IMR-90 (cell line): ENCODE measurements at regions not wholly inside any gene's neighbourhood (a gene's known extent, or its start where the extent isn't known, plus 50 kb on each side); places are given as distances from the start of the nearest gene placed in this dataset.

ENCODE experiments used
- ATAC-seq: fragments of 200-7000 bp; cut with Tn5 transposase; 2 replicates; pipeline ENCODE4 v1.9.1; 2020; ENCODE audit warnings: low read depth, mild to moderate bottlenecking, moderate library complexity
- BruUV-seq: library from RNA; stranded (reverse); fragments of 400-500 nt; replicated peaks from 2 replicates; lab custom pipeline; 2021; lab: Mats Ljungman, UMichigan
- CTCF ChIA-PET: fragments of 300-600 bp; formaldehyde crosslinking; extraction: SDS; loops from one replicate; lab custom pipeline; 2021; ENCODE audit warnings: antibody characterized with exemption; lab: Yijun Ruan, JAX
- POLR2A ChIA-PET: fragments of 300-600 bp; sonication (Branson Sonifier 250); formaldehyde crosslinking; loops from one replicate; lab custom pipeline; 2022; ENCODE audit warnings: antibody characterized with exemption; ENCODE audit not compliant: unreplicated experiment; lab: Charles Lee
- DNase-seq: peaks from one replicate; pipeline ENCODE4 v3.0.0; 2013
- H2AFZ ChIP-seq: replicated peaks from 2 replicates; pipeline ENCODE3; 2013; ENCODE audit warnings: low read length, mild to moderate bottlenecking; ENCODE audit not compliant: poor library complexity
- H2AK5ac ChIP-seq: 2 replicates; pipeline ENCODE4 v1.6.1; 2013; ENCODE audit warnings: low read depth, low read length, inconsistent platforms
- H2AK9ac ChIP-seq: replicated peaks from 2 replicates; pipeline ENCODE3; 2013; ENCODE audit warnings: mild to moderate bottlenecking, low read depth, low read length, moderate library complexity; ENCODE audit not compliant: poor library complexity
- H2BK120ac ChIP-seq: 2 replicates; pipeline ENCODE4 v1.6.1; 2013; ENCODE audit warnings: low read depth, low read length, inconsistent platforms
- H2BK15ac ChIP-seq: 3 replicates; pipeline ENCODE4 v1.6.1; 2013; ENCODE audit warnings: low read depth, low read length, inconsistent platforms
- H2BK20ac ChIP-seq: 2 replicates; pipeline ENCODE4 v1.6.1; 2013; ENCODE audit warnings: low read depth, mild to moderate bottlenecking, inconsistent platforms, low read length, moderate library complexity
- H2BK5ac ChIP-seq: 2 replicates; pipeline ENCODE4 v1.6.1; 2013; ENCODE audit warnings: mild to moderate bottlenecking, low read depth, low read length, inconsistent platforms; ENCODE audit not compliant: poor library complexity, severe bottlenecking
- H3K14ac ChIP-seq: replicated peaks from 2 replicates; pipeline ENCODE4 v1.6.1; 2013; ENCODE audit warnings: low read depth, low read length, inconsistent platforms
- H3K18ac ChIP-seq: 2 replicates; pipeline ENCODE4 v1.6.1; 2013; ENCODE audit warnings: low read depth, low read length, control low read depth
- H3K23ac ChIP-seq: 2 replicates; pipeline ENCODE4 v1.6.1; 2013; ENCODE audit warnings: low read depth, low read length, inconsistent platforms
- H3K27ac ChIP-seq: 2 replicates; pipeline ENCODE4 v1.5.1; 2013; ENCODE audit warnings: mild to moderate bottlenecking, control low read depth, low read length; ENCODE audit not compliant: insufficient read depth
- H3K27me3 ChIP-seq: 2 replicates; pipeline ENCODE4 v1.6.1; 2013; ENCODE audit warnings: low read length; ENCODE audit not compliant: control insufficient read depth, insufficient read depth
- H3K36me3 ChIP-seq: 2 replicates; pipeline ENCODE4 v1.6.1; 2013; ENCODE audit warnings: low read length, mixed read lengths; ENCODE audit not compliant: control insufficient read depth, insufficient read depth
- H3K4ac ChIP-seq: 2 replicates; pipeline ENCODE4 v1.6.1; 2013; ENCODE audit warnings: low read depth, low read length, inconsistent platforms
- H3K4me1 ChIP-seq: 2 replicates; pipeline ENCODE4 v1.6.1; 2013; ENCODE audit warnings: low read length, mixed read lengths; ENCODE audit not compliant: control insufficient read depth, insufficient read depth
- H3K4me2 ChIP-seq: 2 replicates; pipeline ENCODE4 v1.6.1; 2013; ENCODE audit warnings: low read depth, mild to moderate bottlenecking, control low read depth, low read length, moderate library complexity
- H3K4me3 ChIP-seq: 2 replicates; pipeline ENCODE4 v1.5.1; 2013; ENCODE audit warnings: low read depth, mild to moderate bottlenecking, control low read depth, low read length, moderate library complexity; ENCODE audit not compliant: insufficient read depth
- H3K56ac ChIP-seq: 2 replicates; pipeline ENCODE4 v1.6.1; 2013; ENCODE audit warnings: low read length, inconsistent platforms; ENCODE audit not compliant: insufficient read depth; ENCODE audit errors: extremely low read depth
- H3K79me1 ChIP-seq, 2 experiments: 2 replicates each; pipeline ENCODE4 v1.6.1; 2013; ENCODE audit warnings: low read length in 2 of 2, inconsistent platforms in 1 of 2, low read depth in 1 of 2
- H3K9ac ChIP-seq: 2 replicates; pipeline ENCODE4 v1.6.1; 2013; ENCODE audit warnings: low read depth, low read length, control low read depth
- H3K9me1 ChIP-seq: 2 replicates; pipeline ENCODE4 v1.6.1; 2013; ENCODE audit warnings: low read length, inconsistent platforms; ENCODE audit not compliant: insufficient read depth
- H3K9me3 ChIP-seq: 2 replicates; pipeline ENCODE4 v1.6.1; 2013; ENCODE audit warnings: low read length; ENCODE audit not compliant: control insufficient read depth, insufficient read depth
- H4K20me1 ChIP-seq: 2 replicates; pipeline ENCODE4 v1.6.1; 2013; ENCODE audit warnings: low read length, inconsistent platforms; ENCODE audit not compliant: insufficient read depth
- H4K5ac ChIP-seq: 2 replicates; pipeline ENCODE4 v1.6.1; 2013; ENCODE audit warnings: mild to moderate bottlenecking, low read depth, low read length, control low read depth
- H4K8ac ChIP-seq, 2 experiments: 2 replicates each; pipeline ENCODE4 v1.6.1; 2013; ENCODE audit warnings: low read depth in 2 of 2, low read length in 2 of 2, control low read depth in 1 of 2, inconsistent platforms in 1 of 2
- H4K91ac ChIP-seq: 2 replicates; pipeline ENCODE4 v1.6.1; 2013; ENCODE audit warnings: low read depth, low read length, inconsistent platforms; ENCODE audit not compliant: insufficient read depth
- CEBPB ChIP-seq: IDR thresholded peaks from 2 replicates; pipeline ENCODE4 v1.6.1; 2012; ENCODE audit warnings: low read depth, low read length, improper control_type of control experiment
- CHD1 ChIP-seq: IDR thresholded peaks from 2 replicates; pipeline ENCODE4 v1.6.1; 2012; ENCODE audit warnings: low read depth, low read length, improper control_type of control experiment
- CTCF ChIP-seq: conservative IDR thresholded peaks from 2 replicates; pipeline ENCODE4 v1.5.1; 2012; ENCODE audit warnings: mild to moderate bottlenecking, low read depth, low read length, improper control_type of control experiment
- MAFK ChIP-seq: IDR thresholded peaks from 2 replicates; pipeline ENCODE4 v1.6.1; 2012; ENCODE audit warnings: low read depth, low read length, improper control_type of control experiment
- MAZ ChIP-seq: IDR thresholded peaks from 2 replicates; pipeline ENCODE4 v1.6.1; 2012; ENCODE audit warnings: low read depth, mild to moderate bottlenecking, low read length, improper control_type of control experiment, moderate library complexity, borderline replicate concordance
- MXI1 ChIP-seq: IDR thresholded peaks from 2 replicates; pipeline ENCODE4 v1.6.1; 2012; ENCODE audit warnings: low read depth, mild to moderate bottlenecking, low read length, moderate library complexity, borderline replicate concordance
- RAD21 ChIP-seq: IDR thresholded peaks from 2 replicates; pipeline ENCODE4 v1.6.1; 2012; ENCODE audit warnings: low read length, improper control_type of control experiment
- RCOR1 ChIP-seq: IDR thresholded peaks from 2 replicates; pipeline ENCODE4 v1.6.1; 2012; ENCODE audit warnings: mild to moderate bottlenecking, low read length, improper control_type of control experiment; ENCODE audit not compliant: insufficient replicate concordance
- SMC3 ChIP-seq: fragments of 150-350 bp; IDR thresholded peaks from 2 replicates; pipeline ENCODE4 v1.6.1; 2016; ENCODE audit warnings: low read depth, mild to moderate bottlenecking, antibody characterized with exemption, low read length, moderate library complexity
- WGBS, 2 experiments: methylation state at CpG; one replicate each; pipeline versions ENCODE4 v1.1.5 to v1.1.7; 2013; ENCODE audit warnings: missing lambda C conversion rate in 2 of 2; ENCODE audit not compliant: insufficient read length in 1 of 2; ENCODE audit errors: extremely low coverage in 2 of 2; 5-methylcytosine and 5-hydroxymethylcytosine counted together
- dilution Hi-C: fragments of 300-500 bp; cut with HindIII; formaldehyde crosslinking; loops from one replicate; pipeline ENCODE4 v1.14.3; 2018; ENCODE audit warnings: low sequenced_read_pairs; ENCODE audit not compliant: unreplicated experiment
- in situ Hi-C: fragments of 300-500 bp; cut with MboI; formaldehyde crosslinking; loops from 3 replicates; pipeline ENCODE4 v1.14.3; 2019; ENCODE audit warnings: low sequenced_read_pairs, inconsistent platforms, mixed read lengths
- intact Hi-C: fragments of 100-400 bp; cut with micrococcal nuclease; formaldehyde crosslinking; loops from 2 replicates; pipeline ENCODE4 v1.10.0; 2022

GRCh38 chr5:58145397-58145934 lies 314.4 kb downstream of the PLK2 start:
- no peak overlapping the region for H4K8ac ChIP-seq
- ChIA-PET CTCF (interaction anchor here (0.6 to 1.1 kb wide), 2 partner anchors 84 to 356 kb away, joined by 3 to 5 read pairs; no protein-coding TSS in a partner anchor), POLR2A (no interaction called here)
- H3K4me1 ChIP-seq: no peaks in the 10 kb centered on the region
- H3K9ac ChIP-seq: no peak overlapping the region
- no peak overlapping the region for H3K14ac ChIP-seq
- no peak overlapping the region for H2AFZ ChIP-seq
- ATAC-seq (no peak), DNase-seq (no peak)
- H2AK5ac ChIP-seq: no peak overlapping the region
- H3K27me3 ChIP-seq: no peaks in the 10 kb centered on the region
- dilution Hi-C loops (no loop called here), intact Hi-C loops (no loop called here), in situ Hi-C loops (no loop called here)
- no peak for TF ChIP-seq MAFK
- TF ChIP-seq RAD21: no peak
- no peak for TF ChIP-seq CHD1
- no peak for TF ChIP-seq MXI1
- no peak for TF ChIP-seq MAZ
- TF ChIP-seq CEBPB: no peak
- TF ChIP-seq CTCF: no peak
- no peak for TF ChIP-seq SMC3
- TF ChIP-seq RCOR1: no peak
- no peak overlapping the region for H2AK9ac ChIP-seq
- H3K18ac ChIP-seq: no peak overlapping the region
- no peak overlapping the region for H3K27ac ChIP-seq
- no peak overlapping the region for H2BK120ac ChIP-seq
- no peak overlapping the region for H2BK5ac ChIP-seq
- H3K4me3 ChIP-seq: no peak overlapping the region
- H2BK20ac ChIP-seq: no peak overlapping the region
- BruUV-seq: no TSS peak
- H3K4me2 ChIP-seq: no peak overlapping the region
- no peak overlapping the region for H2BK15ac ChIP-seq
- no peaks in the 10 kb centered on the region for H3K79me1 ChIP-seq
- no peaks in the 10 kb centered on the region for H4K20me1 ChIP-seq
- H3K23ac ChIP-seq: no peak overlapping the region
- H3K56ac ChIP-seq: no peak overlapping the region
- 100% methylated on average over 1 of the region's 11 CpGs; no CpG with 5 or more reads in 1 of the 2 experiments for WGBS, 2 experiments
- no peak overlapping the region for H3K4ac ChIP-seq
- no peaks in the 10 kb centered on the region for H3K9me3 ChIP-seq
- no peak overlapping the region for H4K5ac ChIP-seq
- no peak overlapping the region for H4K91ac ChIP-seq
- H3K36me3 ChIP-seq: no peaks in the 10 kb centered on the region
- H3K9me1 ChIP-seq: no peaks in the 10 kb centered on the region
